ENCODE measurements at regions not wholly inside any gene's neighbourhood (a gene's known extent, or its start where the extent isn't known, plus 50 kb on each side); places are given as distances from the start of the nearest gene placed in this dataset.
"Not testable (repeated sequence)": the region's sequence is repeated elsewhere in the genome, so short reads cannot be mapped to it uniquely, and the experiment has no call there.

GRCh38 chr9:26643826-26644225, 248.8 kb downstream of the CAAP1 start:
- 48 to 53% methylated on average over 4 of the region's 4 CpGs for WGBS, 2 experiments (ENCODE audit: low coverage in 1 of 2, low lambda C conversion rate in 2 of 2, missing lambda C conversion rate in 2 of 2)
- no peak for DNase-seq

GRCh38 chr9:26639761-26640160, 252.8 kb downstream of the CAAP1 start:
- Histone ChIP-seq H3F3A (ENCODE audit: insufficient read depth) (no peaks in the 10 kb centered on the region), H3K4me1 (ENCODE audit: insufficient read depth) (no peaks in the 10 kb centered on the region), H3K27me3 (replicated peaks; ENCODE audit: insufficient read depth) (no peaks in the 10 kb centered on the region), H3K9me2 (ENCODE audit: insufficient read depth) (no peaks in the 10 kb centered on the region), H3K4me2 (ENCODE audit: unreplicated experiment) (no peak overlapping the region), H3K27ac (no peak overlapping the region), H3K4me3 (no peak overlapping the region), H2AFZ (no peak overlapping the region), H3K79me2 (ENCODE audit: insufficient read depth) (no peaks in the 10 kb centered on the region), H4K20me1 (ENCODE audit: insufficient read depth) (no peaks in the 10 kb centered on the region), H3K36me3 (ENCODE audit: low read depth) (no peaks in the 10 kb centered on the region), H3K9ac (no peak overlapping the region), H3K9me3 (ENCODE audit: low read depth) (no peaks in the 10 kb centered on the region)
- in situ Hi-C loops (cut with MboI) = loop anchor here (25.0 kb wide), 1 partner anchor 677 kb away; no protein-coding TSS in a partner anchor
- no peak for DNase-seq
- TF ChIP-seq EZH2phosphoT487 (IDR thresholded peaks at IDR 0.05; ENCODE audit: insufficient read depth, low read depth) (no peak), EZH2 (IDR thresholded peaks at IDR 0.05; ENCODE audit: insufficient read depth, poor library complexity, severe bottlenecking) (no peak)
- WGBS, 2 experiments (ENCODE audit: low coverage in 1 of 2, low lambda C conversion rate in 2 of 2, missing lambda C conversion rate in 2 of 2) = 4 to 7% methylated on average over 1 of the region's 1 CpG

More at GRCh38 chr9:26643826-26644225, 248.8 kb downstream of the CAAP1 start:
- no peaks in the 10 kb centered on the region for H4K20me1 ChIP-seq (ENCODE audit: insufficient read depth)
- H3K4me1 ChIP-seq (ENCODE audit: insufficient read depth) = no peaks in the 10 kb centered on the region
- no peak overlapping the region for H3K4me3 ChIP-seq
- no peaks in the 10 kb centered on the region for H3K79me2 ChIP-seq (ENCODE audit: insufficient read depth)
- H3K9me2 ChIP-seq (ENCODE audit: insufficient read depth) = no peaks in the 10 kb centered on the region
- no peaks in the 10 kb centered on the region for H3K36me3 ChIP-seq (ENCODE audit: low read depth)
- in situ Hi-C loops (cut with MboI) = loop anchor here (25.0 kb wide), 1 partner anchor 682 kb away; no protein-coding TSS in a partner anchor
- H2AFZ ChIP-seq = no peak overlapping the region
- no peaks in the 10 kb centered on the region for H3K27me3 ChIP-seq (replicated peaks; ENCODE audit: insufficient read depth)
- no peaks in the 10 kb centered on the region for H3K9me3 ChIP-seq (ENCODE audit: low read depth)
- H3K27ac ChIP-seq = no peak overlapping the region
- no peak overlapping the region for H3K4me2 ChIP-seq (ENCODE audit: unreplicated experiment)
- no peak for TF ChIP-seq EZH2 (IDR thresholded peaks at IDR 0.05; ENCODE audit: insufficient read depth, poor library complexity, severe bottlenecking)
- no peak for TF ChIP-seq EZH2phosphoT487 (IDR thresholded peaks at IDR 0.05; ENCODE audit: insufficient read depth, low read depth)
- H3F3A ChIP-seq (ENCODE audit: insufficient read depth) = no peaks in the 10 kb centered on the region
- no peak overlapping the region for H3K9ac ChIP-seq

- in situ Hi-C loops (cut with MboI) = loop anchor here (25.0 kb wide), 1 partner anchor 675 kb away; no protein-coding TSS in a partner anchor
- no peaks in the 10 kb centered on the region for H3K4me1 ChIP-seq (ENCODE audit: insufficient read depth)
- no peaks in the 10 kb centered on the region for H3K36me3 ChIP-seq (ENCODE audit: low read depth)
- H3K9me2 ChIP-seq (ENCODE audit: insufficient read depth) = no peaks in the 10 kb centered on the region
- H3K27me3 ChIP-seq (replicated peaks; ENCODE audit: insufficient read depth) = no peaks in the 10 kb centered on the region
- H2AFZ ChIP-seq = no peak overlapping the region
- no peak for DNase-seq
- no peak overlapping the region for H3K27ac ChIP-seq
- H3K79me2 ChIP-seq (ENCODE audit: insufficient read depth) = no peaks in the 10 kb centered on the region
- H4K20me1 ChIP-seq (ENCODE audit: insufficient read depth) = no peaks in the 10 kb centered on the region
- H3K9ac ChIP-seq = no peak overlapping the region
- 20% methylated on average over 4 of the region's 4 CpGs for WGBS, 2 experiments (ENCODE audit: low coverage in 1 of 2, low lambda C conversion rate in 2 of 2, missing lambda C conversion rate in 2 of 2)
- H3F3A ChIP-seq (ENCODE audit: insufficient read depth) = no peaks in the 10 kb centered on the region
- H3K4me2 ChIP-seq (ENCODE audit: unreplicated experiment) = no peak overlapping the region
- no peaks in the 10 kb centered on the region for H3K9me3 ChIP-seq (ENCODE audit: low read depth)
- no peak overlapping the region for H3K4me3 ChIP-seq
- TF ChIP-seq EZH2phosphoT487 (IDR thresholded peaks at IDR 0.05; ENCODE audit: insufficient read depth, low read depth) (no peak), EZH2 (IDR thresholded peaks at IDR 0.05; ENCODE audit: insufficient read depth, poor library complexity, severe bottlenecking) (no peak)
Observed at GRCh38 chr9:26637101-26637500, 255.5 kb downstream of the CAAP1 start.

GRCh38 chr9:26613851-26614350, 278.7 kb downstream of the CAAP1 start:
- WGBS, 2 experiments (ENCODE audit: low coverage in 1 of 2, low lambda C conversion rate in 2 of 2, missing lambda C conversion rate in 2 of 2) = 52 to 59% methylated on average over 11 to 12 of the region's 12 CpGs
- H3K27ac ChIP-seq = not testable (repeated sequence)

GRCh38 chr9:26612211-26612610, 280.4 kb downstream of the CAAP1 start:
- H3F3A ChIP-seq (ENCODE audit: insufficient read depth) = no peaks in the 10 kb centered on the region
- no peaks in the 10 kb centered on the region for H4K20me1 ChIP-seq (ENCODE audit: insufficient read depth)
- no peak overlapping the region for H3K27ac ChIP-seq
- no peak overlapping the region for H2AFZ ChIP-seq
- H3K79me2 ChIP-seq (ENCODE audit: insufficient read depth) = no peaks in the 10 kb centered on the region
- H3K36me3 ChIP-seq (ENCODE audit: low read depth) = no peaks in the 10 kb centered on the region
- H3K9me2 ChIP-seq (ENCODE audit: insufficient read depth) = no peaks in the 10 kb centered on the region
- in situ Hi-C loops (cut with MboI) = no loop called here
- DNase-seq = no peak
- no peak overlapping the region for H3K9ac ChIP-seq
- TF ChIP-seq EZH2 (IDR thresholded peaks at IDR 0.05; ENCODE audit: insufficient read depth, poor library complexity, severe bottlenecking) (no peak), EZH2phosphoT487 (IDR thresholded peaks at IDR 0.05; ENCODE audit: insufficient read depth, low read depth) (no peak)
- H3K9me3 ChIP-seq (ENCODE audit: low read depth) = no peaks in the 10 kb centered on the region
- 4 to 9% methylated on average over 3 of the region's 3 CpGs for WGBS, 2 experiments (ENCODE audit: low coverage in 1 of 2, low lambda C conversion rate in 2 of 2, missing lambda C conversion rate in 2 of 2)
- H3K4me1 ChIP-seq (ENCODE audit: insufficient read depth) = no peaks in the 10 kb centered on the region
- no peak overlapping the region for H3K4me2 ChIP-seq (ENCODE audit: unreplicated experiment)
- H3K27me3 ChIP-seq (replicated peaks; ENCODE audit: insufficient read depth) = no peaks in the 10 kb centered on the region
- H3K4me3 ChIP-seq = no peak overlapping the region

More at GRCh38 chr9:26613851-26614350, 278.7 kb downstream of the CAAP1 start:
- H3K9me3 ChIP-seq (ENCODE audit: low read depth); H3K79me2 ChIP-seq (ENCODE audit: insufficient read depth); H3K4me3 ChIP-seq; H4K20me1 ChIP-seq (ENCODE audit: insufficient read depth); H3K4me1 ChIP-seq (ENCODE audit: insufficient read depth); H3K9ac ChIP-seq; H3K27me3 ChIP-seq (replicated peaks; ENCODE audit: insufficient read depth); H3K9me2 ChIP-seq (ENCODE audit: insufficient read depth); in situ Hi-C loops (cut with MboI); H2AFZ ChIP-seq; H3F3A ChIP-seq (ENCODE audit: insufficient read depth); H3K36me3 ChIP-seq (ENCODE audit: low read depth); DNase-seq; H3K4me2 ChIP-seq (ENCODE audit: unreplicated experiment): not testable (repeated sequence)
